Astrocyte (in vitro differentiated cells and primary cell): ENCODE measurements at regions not wholly inside any gene's neighbourhood (a gene's known extent, or its start where the extent isn't known, plus 50 kb on each side); places are given as distances from the start of the nearest gene placed in this dataset.

Experiments used
- DNase-seq: peaks from one replicate; pipeline ENCODE4 v3.0.0-alpha.2; 2010; ENCODE audit warnings: low read depth
- FAIRE-seq: peaks from 2 replicates; lab custom pipeline; 2011; peaks lifted over from hg19 to GRCh38; lab: Jason Lieb, UNC
- H2AFZ ChIP-seq: 2 replicates; pipeline ENCODE4 v1.6.0; 2012; ENCODE audit warnings: low read depth, low read length, inconsistent platforms
- H3K27ac ChIP-seq: 2 replicates; pipeline ENCODE4 v1.5.1; 2011; ENCODE audit warnings: low read depth, low read length, inconsistent platforms
- H3K27me3 ChIP-seq: 2 replicates; pipeline ENCODE4 v1.6.0; 2011; ENCODE audit warnings: low read length, inconsistent platforms; ENCODE audit not compliant: insufficient read depth
- H3K36me3 ChIP-seq: 2 replicates; pipeline ENCODE4 v1.5.1; 2011; ENCODE audit warnings: low read length, inconsistent platforms; ENCODE audit not compliant: insufficient read depth
- H3K4me1 ChIP-seq: 2 replicates; pipeline ENCODE4 v1.5.1; 2011; ENCODE audit warnings: low read length, inconsistent platforms; ENCODE audit not compliant: insufficient read depth
- H3K4me2 ChIP-seq: 2 replicates; pipeline ENCODE4 v1.6.0; 2012; ENCODE audit warnings: low read length, inconsistent platforms
- H3K4me3 ChIP-seq: 2 replicates; pipeline ENCODE4 v1.5.1; 2011; ENCODE audit warnings: low read depth, mild to moderate bottlenecking, low read length, inconsistent platforms; ENCODE audit not compliant: insufficient read depth
- H3K79me2 ChIP-seq: 2 replicates; pipeline ENCODE4 v1.6.0; 2012; ENCODE audit warnings: mild to moderate bottlenecking, low read length, inconsistent platforms; ENCODE audit not compliant: insufficient read depth
- H3K9ac ChIP-seq: 2 replicates; pipeline ENCODE4 v1.6.0; 2012; ENCODE audit warnings: mild to moderate bottlenecking, low read length, inconsistent platforms
- H3K9me3 ChIP-seq: 2 replicates; pipeline ENCODE4 v1.5.1; 2012; ENCODE audit warnings: low read depth, mild to moderate bottlenecking, low read length, inconsistent platforms; ENCODE audit not compliant: insufficient read depth
- H4K20me1 ChIP-seq: 2 replicates; pipeline ENCODE4 v1.6.0; 2012; ENCODE audit warnings: low read length, inconsistent platforms; ENCODE audit not compliant: insufficient read depth
- H3K27ac Mint-ChIP-seq: one replicate; pipeline ENCODE4 v1.8.0; 2021; ENCODE audit warnings: mild to moderate bottlenecking, mixed read lengths; ENCODE audit not compliant: unreplicated experiment
- H3K27me3 Mint-ChIP-seq: one replicate; pipeline ENCODE4 v1.8.0; 2021; ENCODE audit warnings: low read depth, mixed read lengths; ENCODE audit not compliant: unreplicated experiment
- H3K36me3 Mint-ChIP-seq: one replicate; pipeline ENCODE4 v1.8.0; 2021; ENCODE audit warnings: low read depth, mixed read lengths; ENCODE audit not compliant: unreplicated experiment
- H3K4me1 Mint-ChIP-seq: one replicate; pipeline ENCODE4 v1.8.0; 2021; ENCODE audit warnings: low read depth, mixed read lengths; ENCODE audit not compliant: unreplicated experiment
- H3K4me3 Mint-ChIP-seq: one replicate; pipeline ENCODE4 v1.8.0; 2021; ENCODE audit warnings: mild to moderate bottlenecking, moderate library complexity, mixed read lengths; ENCODE audit not compliant: unreplicated experiment
- H3K9me3 Mint-ChIP-seq: one replicate; pipeline ENCODE4 v1.8.0; 2021; ENCODE audit warnings: mild to moderate bottlenecking, mixed read lengths; ENCODE audit not compliant: unreplicated experiment
- EZH2 ChIP-seq: IDR thresholded peaks from 2 replicates; pipeline ENCODE4 v1.6.1; 2012; ENCODE audit warnings: mild to moderate bottlenecking, low read length, inconsistent platforms; ENCODE audit not compliant: insufficient read depth
- TF ChIP-seq, protein P1 (sequence below): IDR thresholded peaks from 2 replicates; pipeline ENCODE4 v1.5.1; 2011; ENCODE audit warnings: low read depth, mild to moderate bottlenecking, inconsistent platforms, low read length, moderate library complexity; ENCODE audit not compliant: insufficient read depth

- H3K4me1 ChIP-seq, result no peaks in the 10 kb centered on the region
- Mint-ChIP-seq H3K9me3 (peaks cover 8% of the 10 kb centered on the region), H3K27me3 (peaks cover 8% of the 10 kb centered on the region), H3K36me3 (no peaks in the 10 kb centered on the region), H3K27ac (no peak overlapping the region), H3K4me1 (no peaks in the 10 kb centered on the region), H3K4me3 (no peak overlapping the region)
- no peaks in the 10 kb centered on the region for H3K36me3 ChIP-seq
- no peak overlapping the region for H2AFZ ChIP-seq
- no peak for FAIRE-seq
- no peak overlapping the region for H3K27ac ChIP-seq
- H3K9me3 ChIP-seq, result peaks cover 5% of the 10 kb centered on the region
- H3K9ac ChIP-seq, result no peak overlapping the region
- no peaks in the 10 kb centered on the region for H3K27me3 ChIP-seq
- DNase-seq, result no peak
- no peak overlapping the region for H3K4me3 ChIP-seq
- no peaks in the 10 kb centered on the region for H4K20me1 ChIP-seq
- H3K79me2 ChIP-seq, result no peaks in the 10 kb centered on the region
- no peak for TF ChIP-seq EZH2
- TF ChIP-seq, protein P1, sequence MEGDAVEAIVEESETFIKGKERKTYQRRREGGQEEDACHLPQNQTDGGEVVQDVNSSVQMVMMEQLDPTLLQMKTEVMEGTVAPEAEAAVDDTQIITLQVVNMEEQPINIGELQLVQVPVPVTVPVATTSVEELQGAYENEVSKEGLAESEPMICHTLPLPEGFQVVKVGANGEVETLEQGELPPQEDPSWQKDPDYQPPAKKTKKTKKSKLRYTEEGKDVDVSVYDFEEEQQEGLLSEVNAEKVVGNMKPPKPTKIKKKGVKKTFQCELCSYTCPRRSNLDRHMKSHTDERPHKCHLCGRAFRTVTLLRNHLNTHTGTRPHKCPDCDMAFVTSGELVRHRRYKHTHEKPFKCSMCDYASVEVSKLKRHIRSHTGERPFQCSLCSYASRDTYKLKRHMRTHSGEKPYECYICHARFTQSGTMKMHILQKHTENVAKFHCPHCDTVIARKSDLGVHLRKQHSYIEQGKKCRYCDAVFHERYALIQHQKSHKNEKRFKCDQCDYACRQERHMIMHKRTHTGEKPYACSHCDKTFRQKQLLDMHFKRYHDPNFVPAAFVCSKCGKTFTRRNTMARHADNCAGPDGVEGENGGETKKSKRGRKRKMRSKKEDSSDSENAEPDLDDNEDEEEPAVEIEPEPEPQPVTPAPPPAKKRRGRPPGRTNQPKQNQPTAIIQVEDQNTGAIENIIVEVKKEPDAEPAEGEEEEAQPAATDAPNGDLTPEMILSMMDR, result no peak
- no peak overlapping the region for H3K4me2 ChIP-seq
Observed at GRCh38 chr11:129528296-129528695, 152.6 kb downstream of the BARX2 start.

- Histone ChIP-seq H3K27ac (no peak overlapping the region), H3K36me3 (no peaks in the 10 kb centered on the region), H3K4me2 (no peak overlapping the region), H3K9me3 (peaks cover 5% of the 10 kb centered on the region), H3K9ac (no peak overlapping the region), H3K27me3 (no peaks in the 10 kb centered on the region), H3K79me2 (no peaks in the 10 kb centered on the region), H4K20me1 (no peaks in the 10 kb centered on the region), H2AFZ (no peak overlapping the region), H3K4me3 (no peak overlapping the region), H3K4me1 (no peaks in the 10 kb centered on the region)
- peaks cover 12% of the 10 kb centered on the region for H3K9me3 Mint-ChIP-seq
- H3K36me3 Mint-ChIP-seq, result no peaks in the 10 kb centered on the region
- H3K4me3 Mint-ChIP-seq, result no peak overlapping the region
- no peaks in the 10 kb centered on the region for H3K4me1 Mint-ChIP-seq
- no peak for DNase-seq
- H3K27ac Mint-ChIP-seq, result no peak overlapping the region
- no peak for FAIRE-seq
- no peak for TF ChIP-seq EZH2
- TF ChIP-seq, protein P1, result no peak
- peaks cover 8% of the 10 kb centered on the region for H3K27me3 Mint-ChIP-seq
Observed at GRCh38 chr11:129530154-129530895, 154.7 kb downstream of the BARX2 start.

GRCh38 chr11:129533395-129533794 lies 157.7 kb downstream of the BARX2 start:
- peaks cover 3% of the 10 kb centered on the region for H3K27me3 Mint-ChIP-seq
- H3K9me3 ChIP-seq, result peaks cover 3% of the 10 kb centered on the region
- no peaks in the 10 kb centered on the region for H3K36me3 ChIP-seq
- no peak for TF ChIP-seq EZH2
- TF ChIP-seq, protein P1, result no peak
- FAIRE-seq (no peak), DNase-seq (no peak)
- no peak overlapping the region for H3K4me3 ChIP-seq
- no peaks in the 10 kb centered on the region for H3K36me3 Mint-ChIP-seq
- no peak overlapping the region for H3K27ac Mint-ChIP-seq
- no peaks in the 10 kb centered on the region for H3K27me3 ChIP-seq
- no peak overlapping the region for H3K4me3 Mint-ChIP-seq
- no peaks in the 10 kb centered on the region for H3K4me1 ChIP-seq
- H3K9ac ChIP-seq, result no peak overlapping the region
- peaks cover 18% of the 10 kb centered on the region for H3K9me3 Mint-ChIP-seq
- H3K4me1 Mint-ChIP-seq, result no peaks in the 10 kb centered on the region
- no peak overlapping the region for H3K27ac ChIP-seq
- no peaks in the 10 kb centered on the region for H3K79me2 ChIP-seq
- H4K20me1 ChIP-seq, result no peaks in the 10 kb centered on the region
- H2AFZ ChIP-seq, result no peak overlapping the region
- H3K4me2 ChIP-seq, result no peak overlapping the region
